ENCODE measurements at regions not wholly inside any gene's neighbourhood (a gene's known extent, or its start where the extent isn't known, plus 50 kb on each side); places are given as distances from the start of the nearest gene placed in this dataset.

DNA sequence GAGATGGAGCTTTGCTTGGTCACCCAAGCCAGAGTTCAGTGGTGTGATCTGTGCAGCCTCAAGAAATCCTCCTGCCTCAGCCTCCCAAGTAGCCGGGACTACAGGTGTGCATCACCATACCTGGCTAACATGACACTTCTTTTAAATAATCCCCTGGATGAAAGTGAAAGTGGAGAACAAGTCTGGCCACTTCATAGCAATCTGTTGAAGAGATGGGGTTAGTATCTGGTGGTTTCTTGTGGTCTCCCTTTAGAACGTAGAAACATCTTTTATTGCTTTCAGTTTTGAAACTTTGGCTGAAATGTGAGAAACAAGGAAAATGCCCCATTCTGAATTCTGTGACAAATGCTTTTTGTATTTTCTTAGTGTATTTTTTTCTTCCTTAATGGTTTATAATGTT, 452.5 kb upstream of the RIOK2 start:
- TF ChIP-seq, protein P1, sequence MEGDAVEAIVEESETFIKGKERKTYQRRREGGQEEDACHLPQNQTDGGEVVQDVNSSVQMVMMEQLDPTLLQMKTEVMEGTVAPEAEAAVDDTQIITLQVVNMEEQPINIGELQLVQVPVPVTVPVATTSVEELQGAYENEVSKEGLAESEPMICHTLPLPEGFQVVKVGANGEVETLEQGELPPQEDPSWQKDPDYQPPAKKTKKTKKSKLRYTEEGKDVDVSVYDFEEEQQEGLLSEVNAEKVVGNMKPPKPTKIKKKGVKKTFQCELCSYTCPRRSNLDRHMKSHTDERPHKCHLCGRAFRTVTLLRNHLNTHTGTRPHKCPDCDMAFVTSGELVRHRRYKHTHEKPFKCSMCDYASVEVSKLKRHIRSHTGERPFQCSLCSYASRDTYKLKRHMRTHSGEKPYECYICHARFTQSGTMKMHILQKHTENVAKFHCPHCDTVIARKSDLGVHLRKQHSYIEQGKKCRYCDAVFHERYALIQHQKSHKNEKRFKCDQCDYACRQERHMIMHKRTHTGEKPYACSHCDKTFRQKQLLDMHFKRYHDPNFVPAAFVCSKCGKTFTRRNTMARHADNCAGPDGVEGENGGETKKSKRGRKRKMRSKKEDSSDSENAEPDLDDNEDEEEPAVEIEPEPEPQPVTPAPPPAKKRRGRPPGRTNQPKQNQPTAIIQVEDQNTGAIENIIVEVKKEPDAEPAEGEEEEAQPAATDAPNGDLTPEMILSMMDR (IDR thresholded peaks at IDR 0.05), result no peak
- TF ChIP-seq POLR2A (IDR thresholded peaks at IDR 0.05; ENCODE audit: low read depth), result no peak
- TF ChIP-seq EP300 (IDR thresholded peaks at IDR 0.05), result no peak
- no peak for TF ChIP-seq POLR2AphosphoS5 (IDR thresholded peaks at IDR 0.05)
